GM23248 (cell line): ENCODE measurements at regions not wholly inside any gene's neighbourhood (a gene's known extent, or its start where the extent isn't known, plus 50 kb on each side); places are given as distances from the start of the nearest gene placed in this dataset.

Experiments
- DNase-seq: peaks from one replicate; pipeline ENCODE4 v3.0.0-alpha.2; 2015
- H2AFZ ChIP-seq: fragments of 200-600 bp; sonication (generic); 2 replicates; pipeline ENCODE4 v1.6.1; 2016; ENCODE audit warnings: antibody characterized with exemption
- H3F3A ChIP-seq: fragments of 200-600 bp; sonication (generic); 2 replicates; pipeline ENCODE4 v1.6.1; 2016; ENCODE audit warnings: mild to moderate bottlenecking, antibody characterized with exemption, mixed run types; ENCODE audit not compliant: insufficient read depth
- H3K27ac ChIP-seq: fragments of 200-600 bp; sonication (generic); 2 replicates; pipeline ENCODE4 v1.5.1; 2016; ENCODE audit warnings: mild to moderate bottlenecking
- H3K27me3 ChIP-seq: fragments of 200-600 bp; sonication (generic); replicated peaks from 2 replicates; pipeline ENCODE4 v1.6.1; 2016; ENCODE audit warnings: mild to moderate bottlenecking; ENCODE audit not compliant: insufficient read depth
- H3K36me3 ChIP-seq: fragments of 200-600 bp; sonication (generic); 2 replicates; pipeline ENCODE4 v1.6.1; 2016; ENCODE audit warnings: low read depth, mild to moderate bottlenecking
- H3K4me1 ChIP-seq: fragments of 200-600 bp; sonication (generic); 2 replicates; pipeline ENCODE4 v1.6.1; 2016; ENCODE audit warnings: mild to moderate bottlenecking; ENCODE audit not compliant: insufficient read depth
- H3K4me2 ChIP-seq: fragments of 200-600 bp; sonication (generic); one replicate; pipeline ENCODE4 v1.6.1; 2016; ENCODE audit warnings: mild to moderate bottlenecking; ENCODE audit not compliant: unreplicated experiment
- H3K4me3 ChIP-seq: fragments of 200-600 bp; sonication (generic); 2 replicates; pipeline ENCODE4 v1.5.1; 2016; ENCODE audit warnings: mild to moderate bottlenecking
- H3K79me2 ChIP-seq: fragments of 200-600 bp; sonication (generic); 2 replicates; pipeline ENCODE4 v1.6.1; 2016; ENCODE audit warnings: mild to moderate bottlenecking; ENCODE audit not compliant: insufficient read depth
- H3K9ac ChIP-seq: fragments of 200-600 bp; sonication (generic); 2 replicates; pipeline ENCODE4 v1.6.1; 2016; ENCODE audit warnings: mild to moderate bottlenecking
- H3K9me2 ChIP-seq: fragments of 200-600 bp; sonication (generic); 2 replicates; pipeline ENCODE4 v1.6.1; 2016; ENCODE audit warnings: mixed run types, mild to moderate bottlenecking, moderate library complexity; ENCODE audit not compliant: insufficient read depth
- H3K9me3 ChIP-seq: fragments of 200-600 bp; sonication (generic); one replicate; pipeline ENCODE4 v1.6.1; 2017; ENCODE audit warnings: low read depth
- H4K20me1 ChIP-seq: fragments of 200-600 bp; sonication (generic); 2 replicates; pipeline ENCODE4 v1.6.0; 2016; ENCODE audit not compliant: insufficient read depth
- EZH2 ChIP-seq: fragments of 200-600 bp; sonication (generic); IDR thresholded peaks from 2 replicates; pipeline ENCODE4 v1.6.1; 2018; ENCODE audit warnings: antibody characterized with exemption, mild to moderate bottlenecking; ENCODE audit not compliant: insufficient read depth, poor library complexity, severe bottlenecking
- EZH2phosphoT487 ChIP-seq: fragments of 200-600 bp; sonication (generic); IDR thresholded peaks from 2 replicates; pipeline ENCODE4 v1.6.1; 2018; ENCODE audit warnings: antibody characterized with exemption, moderate library complexity, mild to moderate bottlenecking, low read depth; ENCODE audit not compliant: insufficient read depth
- WGBS, 2 experiments: methylation state at CpG; one replicate each; pipeline ENCODE4 v1.1.6; 2015 to 2017; ENCODE audit warnings: low lambda C conversion rate in 2 of 2, low coverage in 1 of 2; ENCODE audit errors: missing lambda C conversion rate in 2 of 2; 5-methylcytosine and 5-hydroxymethylcytosine counted together
- in situ Hi-C: fragments of 300-500 bp; cut with MboI; formaldehyde crosslinking; loops from 2 replicates; pipeline ENCODE4 v1.15.0; 2020

DNA sequence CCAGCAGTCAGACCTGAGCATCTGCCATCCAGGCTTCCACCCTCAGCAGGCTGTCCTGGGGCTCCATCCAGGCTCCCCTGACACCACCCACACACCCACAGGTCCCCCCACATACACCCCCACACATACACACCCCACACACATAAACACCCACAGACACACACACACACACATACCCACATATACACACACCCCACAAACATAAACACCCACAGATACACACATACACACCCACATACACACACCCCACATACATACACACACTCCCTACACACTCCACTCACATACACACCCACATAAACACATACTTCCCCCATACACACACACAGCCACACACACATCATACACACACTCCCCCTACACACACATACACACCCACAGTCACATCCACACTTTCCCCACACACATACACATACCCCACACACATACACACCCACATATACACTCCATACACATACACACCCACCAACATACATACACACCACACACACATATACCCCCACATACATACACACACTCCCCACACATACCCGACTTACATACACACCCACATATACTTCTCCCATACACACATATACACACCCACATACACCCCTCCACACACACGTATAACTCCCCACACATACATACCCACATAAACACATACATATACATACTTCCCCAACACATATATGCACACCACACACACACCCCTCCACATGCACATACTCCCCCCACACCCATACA is 183.3 kb upstream of the ETAA1 start:
- H3K4me3 ChIP-seq: no peak overlapping the region
- no peaks in the 10 kb centered on the region for H3K79me2 ChIP-seq
- H3K27ac ChIP-seq: no peak overlapping the region
- no peaks in the 10 kb centered on the region for H4K20me1 ChIP-seq
- no peak overlapping the region for H2AFZ ChIP-seq
- in situ Hi-C loops: no loop called here
- DNase-seq: no peak
- 71 to 81% methylated on average over 2 of the region's 2 CpGs for WGBS, 2 experiments
- TF ChIP-seq EZH2: no peak
- TF ChIP-seq EZH2phosphoT487: no peak
- no peaks in the 10 kb centered on the region for H3K9me2 ChIP-seq
- H3K4me2 ChIP-seq: no peak overlapping the region
- no peaks in the 10 kb centered on the region for H3K9me3 ChIP-seq
- H3K9ac ChIP-seq: no peak overlapping the region
- no peaks in the 10 kb centered on the region for H3K36me3 ChIP-seq
- no peaks in the 10 kb centered on the region for H3K4me1 ChIP-seq
- H3K27me3 ChIP-seq: no peaks in the 10 kb centered on the region
- no peaks in the 10 kb centered on the region for H3F3A ChIP-seq

- Histone ChIP-seq H3K4me1 (no peaks in the 10 kb centered on the region), H4K20me1 (no peaks in the 10 kb centered on the region), H3K27me3 (no peaks in the 10 kb centered on the region), H3K4me3 (no peak overlapping the region), H3K36me3 (no peaks in the 10 kb centered on the region), H2AFZ (no peak overlapping the region), H3K9ac (no peak overlapping the region), H3F3A (no peaks in the 10 kb centered on the region), H3K27ac (no peak overlapping the region), H3K79me2 (no peaks in the 10 kb centered on the region), H3K4me2 (no peak overlapping the region), H3K9me3 (no peaks in the 10 kb centered on the region), H3K9me2 (no peaks in the 10 kb centered on the region)
- 86 to 87% methylated on average over 4 to 5 of the region's 5 CpGs for WGBS, 2 experiments
- DNase-seq: no peak
- TF ChIP-seq EZH2phosphoT487 (no peak), EZH2 (no peak)
- in situ Hi-C loops: no loop called here
Observed at GRCh38 chr2:67214585-67215185, 182.4 kb upstream of the ETAA1 start.

DNA sequence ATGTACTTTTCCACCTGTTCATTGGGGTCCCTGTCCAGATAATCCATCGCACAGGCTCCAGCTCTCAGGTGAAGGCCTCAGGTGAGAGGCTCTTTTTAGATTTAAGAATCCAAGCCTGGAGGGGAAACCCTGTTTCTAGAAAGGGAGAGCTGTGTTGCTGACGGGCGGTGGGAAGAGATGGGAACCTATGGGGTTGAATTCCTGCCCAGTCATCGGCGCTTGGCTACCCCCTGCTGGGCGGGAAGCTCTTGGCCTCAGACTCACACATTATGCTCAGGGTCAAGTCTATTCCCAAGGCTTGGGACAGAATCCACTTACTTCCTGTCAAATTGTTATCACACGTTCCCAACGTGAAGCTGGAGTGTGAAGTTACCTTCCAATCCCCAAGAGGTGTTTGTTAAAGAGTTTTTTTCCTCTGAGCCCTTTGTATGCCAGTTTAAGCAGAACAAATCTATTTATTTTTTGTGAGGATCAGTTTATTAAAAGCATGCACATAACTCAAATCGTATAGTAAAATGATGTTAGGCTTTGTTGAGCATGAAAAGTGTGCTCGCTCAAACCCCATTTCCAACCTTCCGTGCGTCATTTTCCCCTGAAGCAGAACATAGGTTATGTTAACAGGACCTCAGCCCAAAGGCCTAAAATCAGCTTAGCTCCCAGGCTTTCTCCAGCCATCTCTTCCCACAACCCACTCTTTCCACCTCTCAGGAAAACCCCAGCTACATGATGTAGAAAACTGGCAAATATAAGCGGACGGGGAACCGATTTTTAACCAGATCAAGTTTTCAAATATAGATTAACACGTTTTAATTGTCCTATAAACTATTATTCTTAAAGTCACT is 181.7 kb upstream of the ETAA1 start:
- Histone ChIP-seq H3K4me3 (no peak overlapping the region), H3K9me3 (no peaks in the 10 kb centered on the region), H3K27ac (no peak overlapping the region), H3K4me2 (no peak overlapping the region), H3F3A (no peaks in the 10 kb centered on the region), H4K20me1 (no peaks in the 10 kb centered on the region), H3K27me3 (no peaks in the 10 kb centered on the region), H3K9ac (no peak overlapping the region), H3K4me1 (no peaks in the 10 kb centered on the region), H3K36me3 (no peaks in the 10 kb centered on the region), H3K79me2 (no peaks in the 10 kb centered on the region), H2AFZ (no peak overlapping the region), H3K9me2 (no peaks in the 10 kb centered on the region)
- in situ Hi-C loops: no loop called here
- DNase-seq: peak; percentile 41
- TF ChIP-seq EZH2: no peak
- TF ChIP-seq EZH2phosphoT487: no peak
- WGBS, 2 experiments: 80 to 83% methylated on average over 16 of the region's 16 CpGs

- no peak overlapping the region for H3K27ac ChIP-seq
- H3K27me3 ChIP-seq: no peaks in the 10 kb centered on the region
- no peak overlapping the region for H3K4me2 ChIP-seq
- no peak overlapping the region for H3K4me3 ChIP-seq
- H3F3A ChIP-seq: no peaks in the 10 kb centered on the region
- DNase-seq: no peak
- H3K9ac ChIP-seq: no peak overlapping the region
- H3K79me2 ChIP-seq: no peaks in the 10 kb centered on the region
- H2AFZ ChIP-seq: no peak overlapping the region
- WGBS, 2 experiments: 71 to 82% methylated on average over 4 of the region's 4 CpGs
- no peaks in the 10 kb centered on the region for H4K20me1 ChIP-seq
- H3K9me3 ChIP-seq: no peaks in the 10 kb centered on the region
- in situ Hi-C loops: no loop called here
- TF ChIP-seq EZH2phosphoT487 (no peak), EZH2 (no peak)
- no peaks in the 10 kb centered on the region for H3K36me3 ChIP-seq
- no peaks in the 10 kb centered on the region for H3K4me1 ChIP-seq
- H3K9me2 ChIP-seq: no peaks in the 10 kb centered on the region
Observed at GRCh38 chr2:67216103-67216502, 181.0 kb upstream of the ETAA1 start.
